Activated naive CD8-positive, alpha-beta T cell treated with anti-CD3 and anti-CD28 coated beads, Interleukin-2, amount 50 U/mL, for 24 hours (primary cell): ENCODE measurements at regions not wholly inside any gene's neighbourhood (a gene's known extent, or its start where the extent isn't known, plus 50 kb on each side); places are given as distances from the start of the nearest gene placed in this dataset.

ENCODE experiments used
- ATAC-seq: fragments of 150-1000 bp; cut with Tn5 transposase; one replicate; pipeline ENCODE4 v1.10.0; 2021
- DNase-seq: peaks from one replicate; pipeline ENCODE4 v3.0.0; 2021
- H3K27ac Mint-ChIP-seq: one replicate; pipeline ENCODE4 v1.8.0; 2021; ENCODE audit warnings: mild to moderate bottlenecking, mixed read lengths
- H3K27me3 Mint-ChIP-seq: one replicate; pipeline ENCODE4 v1.8.0; 2021; ENCODE audit warnings: mixed read lengths
- H3K36me3 Mint-ChIP-seq: one replicate; pipeline ENCODE4 v1.8.0; 2021; ENCODE audit warnings: low read depth, mixed read lengths
- H3K4me1 Mint-ChIP-seq: one replicate; pipeline ENCODE4 v1.8.0; 2021; ENCODE audit warnings: mixed read lengths
- H3K4me3 Mint-ChIP-seq: one replicate; pipeline ENCODE4 v1.8.0; 2021; ENCODE audit warnings: mild to moderate bottlenecking, moderate library complexity, mixed read lengths
- H3K9me3 Mint-ChIP-seq: one replicate; pipeline ENCODE4 v1.8.0; 2021; ENCODE audit warnings: mixed read lengths

GRCh38 chr9:107394264-107394663, 95.3 kb downstream of the KLF4 start:
- peaks cover 3% of the 10 kb centered on the region for H3K27me3 Mint-ChIP-seq
- H3K27ac Mint-ChIP-seq: no peak overlapping the region
- no peaks in the 10 kb centered on the region for H3K9me3 Mint-ChIP-seq
- H3K4me3 Mint-ChIP-seq: no peak overlapping the region
- no peak for DNase-seq
- ATAC-seq: no peak
- H3K4me1 Mint-ChIP-seq: no peaks in the 10 kb centered on the region
- no peaks in the 10 kb centered on the region for H3K36me3 Mint-ChIP-seq

GRCh38 chr9:107390778-107391177, 98.8 kb downstream of the KLF4 start:
- H3K9me3 Mint-ChIP-seq: no peaks in the 10 kb centered on the region
- no peak for ATAC-seq
- no peak for DNase-seq
- no peak overlapping the region for H3K4me3 Mint-ChIP-seq
- no peaks in the 10 kb centered on the region for H3K36me3 Mint-ChIP-seq
- no peak overlapping the region for H3K27ac Mint-ChIP-seq
- H3K27me3 Mint-ChIP-seq: peaks cover 3% of the 10 kb centered on the region
- no peaks in the 10 kb centered on the region for H3K4me1 Mint-ChIP-seq

- H3K27me3 Mint-ChIP-seq: peaks cover 3% of the 10 kb centered on the region
- no peaks in the 10 kb centered on the region for H3K4me1 Mint-ChIP-seq
- no peak overlapping the region for H3K4me3 Mint-ChIP-seq
- H3K36me3 Mint-ChIP-seq: no peaks in the 10 kb centered on the region
- H3K9me3 Mint-ChIP-seq: no peaks in the 10 kb centered on the region
- DNase-seq (no peak), ATAC-seq (peak; percentile 15)
- H3K27ac Mint-ChIP-seq: no peak overlapping the region
Measured at GRCh38 chr9:107390279-107390678, 99.3 kb downstream of the KLF4 start.

GRCh38 chr9:107389617-107390071, 99.9 kb downstream of the KLF4 start:
- Mint-ChIP-seq H3K4me1 (no peaks in the 10 kb centered on the region), H3K9me3 (no peaks in the 10 kb centered on the region), H3K27me3 (peaks cover 3% of the 10 kb centered on the region), H3K4me3 (no peak overlapping the region), H3K36me3 (no peaks in the 10 kb centered on the region), H3K27ac (no peak overlapping the region)
- no peak for ATAC-seq
- DNase-seq: no peak

GRCh38 chr9:107388890-107389289, 100.7 kb downstream of the KLF4 start:
- ATAC-seq (no peak), DNase-seq (no peak)
- Mint-ChIP-seq H3K4me3 (no peak overlapping the region), H3K36me3 (no peaks in the 10 kb centered on the region), H3K4me1 (no peaks in the 10 kb centered on the region), H3K27me3 (peaks cover 6% of the 10 kb centered on the region), H3K9me3 (no peaks in the 10 kb centered on the region), H3K27ac (no peak overlapping the region)

- H3K4me3 Mint-ChIP-seq: no peak overlapping the region
- peaks cover 9% of the 10 kb centered on the region for H3K27me3 Mint-ChIP-seq
- H3K4me1 Mint-ChIP-seq: no peaks in the 10 kb centered on the region
- H3K36me3 Mint-ChIP-seq: no peaks in the 10 kb centered on the region
- DNase-seq: no peak
- no peak for ATAC-seq
- no peaks in the 10 kb centered on the region for H3K9me3 Mint-ChIP-seq
- H3K27ac Mint-ChIP-seq: no peak overlapping the region
Measured at GRCh38 chr9:107387409-107387808, 102.2 kb downstream of the KLF4 start.

- ATAC-seq (no peak), DNase-seq (no peak)
- H3K9me3 Mint-ChIP-seq: no peaks in the 10 kb centered on the region
- H3K4me1 Mint-ChIP-seq: no peaks in the 10 kb centered on the region
- no peak overlapping the region for H3K27ac Mint-ChIP-seq
- no peaks in the 10 kb centered on the region for H3K36me3 Mint-ChIP-seq
- H3K27me3 Mint-ChIP-seq: peaks cover 9% of the 10 kb centered on the region
- H3K4me3 Mint-ChIP-seq: no peak overlapping the region
Measured at GRCh38 chr9:107386396-107386795, 103.2 kb downstream of the KLF4 start.
